Thymus (tissue), 11 donors: ENCODE measurements at regions not wholly inside any gene's neighbourhood (a gene's known extent, or its start where the extent isn't known, plus 50 kb on each side); places are given as distances from the start of the nearest gene placed in this dataset.

Source experiments
- DNase-seq, 9 donors: peaks; one replicate each; pipeline ENCODE4 v3.0.0-alpha.2; 2013; ENCODE audit warnings: low spot score in 9 of 9, low read depth in 6 of 9, missing footprints in 1 of 9
- H3K27ac ChIP-seq, 2 donors: one replicate each; pipeline ENCODE4 v1.5.1; 2013; ENCODE audit warnings: control low read depth in 1 of 2, low read depth in 1 of 2, low read length in 1 of 2, mild to moderate bottlenecking in 1 of 2, moderate library complexity in 1 of 2
- H3K27me3 ChIP-seq, 2 donors: one replicate each; pipeline ENCODE4 v1.5.1; 2013; ENCODE audit warnings: low read length in 1 of 2; ENCODE audit not compliant: control insufficient read depth in 2 of 2, insufficient read depth in 1 of 2
- H3K36me3 ChIP-seq, 2 donors: one replicate each; pipeline ENCODE4 v1.5.1; 2013; ENCODE audit warnings: low read length in 1 of 2, mild to moderate bottlenecking in 1 of 2, moderate library complexity in 1 of 2; ENCODE audit not compliant: control insufficient read depth in 2 of 2, insufficient read depth in 2 of 2
- H3K4me1 ChIP-seq, 2 donors: one replicate each; pipeline ENCODE4 v1.5.1; 2013; ENCODE audit warnings: low read length in 2 of 2; ENCODE audit not compliant: control insufficient read depth in 2 of 2, insufficient read depth in 2 of 2
- H3K4me3 ChIP-seq, 2 donors: one replicate each; pipeline ENCODE4 v1.5.1; 2013; ENCODE audit warnings: low read length in 2 of 2, control low read depth in 1 of 2, mild to moderate bottlenecking in 1 of 2
- H3K9me3 ChIP-seq, 2 donors: one replicate each; pipeline ENCODE4 v1.5.1; 2013; ENCODE audit warnings: low read length in 1 of 2, mild to moderate bottlenecking in 1 of 2; ENCODE audit not compliant: control insufficient read depth in 2 of 2, insufficient read depth in 1 of 2
- WGBS: extraction: QIAGEN DNeasy Blood & Tissue Kit; methylation state at CpG from one replicate; pipeline ENCODE4 v1.1.7; 2013; 5-methylcytosine and 5-hydroxymethylcytosine counted together
- donor health status: healthy.

DNA sequence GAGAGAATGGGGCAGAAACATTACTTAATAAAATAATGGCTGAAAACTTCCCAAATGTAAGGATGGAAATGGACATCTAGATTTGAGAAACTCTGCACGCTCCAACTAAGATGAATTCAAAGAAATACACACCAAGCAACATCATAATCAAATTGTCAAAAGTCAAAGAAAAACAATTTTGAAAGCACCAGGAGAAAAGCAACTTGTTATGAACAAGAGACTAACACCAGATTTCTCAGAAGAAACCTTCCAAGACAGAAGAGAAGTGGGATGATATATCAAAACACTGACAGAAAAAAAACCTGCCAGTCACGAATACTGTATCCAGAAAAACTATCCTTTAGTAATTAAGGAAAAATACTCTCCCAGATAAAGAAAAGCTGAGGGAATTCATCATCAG is 208.6 kb upstream of the SAMSN1 start:
- Histone ChIP-seq H3K4me1 (no peaks in the 10 kb centered on the region), H3K4me3 (no peak overlapping the region), H3K27me3 (no peaks in the 10 kb centered on the region), H3K27ac (no peak overlapping the region), H3K9me3 (no peaks in the 10 kb centered on the region), H3K36me3 (no peaks in the 10 kb centered on the region)
- DNase-seq, result no peak
- 97% methylated on average over 2 of the region's 2 CpGs for WGBS

DNA sequence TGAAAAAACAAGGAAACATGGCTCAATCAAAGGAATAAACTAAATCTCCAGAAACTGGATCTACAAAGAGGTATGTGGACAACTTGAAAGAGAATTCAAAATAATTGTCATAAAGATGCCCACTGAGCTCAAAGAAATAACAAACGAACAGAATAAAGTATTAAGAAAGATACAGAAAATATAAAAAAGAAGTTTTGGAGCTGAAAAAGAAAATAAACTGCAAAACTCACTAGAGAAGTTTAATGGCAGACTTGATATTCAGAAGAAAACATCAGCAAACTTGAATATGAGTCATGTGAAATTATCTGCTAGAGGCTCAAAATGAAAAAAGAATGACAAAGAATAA is 208.1 kb upstream of the SAMSN1 start:
- no peak for DNase-seq
- Histone ChIP-seq H3K36me3 (no peaks in the 10 kb centered on the region), H3K4me1 (no peaks in the 10 kb centered on the region), H3K27ac (no peak overlapping the region), H3K4me3 (no peak overlapping the region), H3K27me3 (no peaks in the 10 kb centered on the region), H3K9me3 (no peaks in the 10 kb centered on the region)
- WGBS, result 93% methylated on average over 1 of the region's 1 CpG

DNA sequence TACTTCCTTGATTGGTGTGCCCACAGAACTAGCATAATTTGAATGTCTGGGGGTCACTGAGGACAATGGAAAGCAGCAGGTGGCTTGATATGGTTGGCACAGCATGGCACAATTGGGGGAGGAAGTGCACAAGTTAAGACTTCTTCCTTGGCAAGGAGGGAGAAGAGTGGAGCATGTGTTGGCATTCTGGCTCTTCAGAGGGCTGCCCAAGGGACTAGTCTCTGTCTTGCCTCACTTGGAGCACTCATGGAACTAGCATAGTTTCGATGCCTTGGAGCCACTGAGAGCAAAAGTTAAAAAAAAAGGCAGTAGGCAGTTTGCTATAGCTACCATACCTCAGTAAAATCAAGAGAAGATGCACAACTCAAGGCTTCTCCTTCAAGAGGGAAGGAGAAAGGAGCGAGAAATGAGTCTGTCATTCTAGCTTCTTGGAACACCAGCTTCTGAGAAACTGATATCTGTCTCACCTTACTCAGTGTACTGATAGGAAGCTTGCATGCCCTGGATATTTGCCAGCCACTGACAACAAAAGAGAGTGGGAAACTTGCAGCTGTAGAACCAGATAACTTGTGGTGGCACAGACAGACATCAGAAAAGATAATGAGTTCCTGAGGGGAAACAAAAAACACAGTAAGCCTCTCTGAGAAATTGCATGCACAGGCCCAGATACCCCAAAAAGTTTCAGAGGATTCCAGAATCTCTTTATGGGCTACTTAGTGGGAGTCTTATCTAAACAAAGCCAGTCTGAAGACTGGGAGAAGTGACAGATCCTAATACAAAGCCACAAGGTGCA is 207.5 kb upstream of the SAMSN1 start:
- WGBS, result 54% methylated on average over 2 of the region's 2 CpGs

DNA sequence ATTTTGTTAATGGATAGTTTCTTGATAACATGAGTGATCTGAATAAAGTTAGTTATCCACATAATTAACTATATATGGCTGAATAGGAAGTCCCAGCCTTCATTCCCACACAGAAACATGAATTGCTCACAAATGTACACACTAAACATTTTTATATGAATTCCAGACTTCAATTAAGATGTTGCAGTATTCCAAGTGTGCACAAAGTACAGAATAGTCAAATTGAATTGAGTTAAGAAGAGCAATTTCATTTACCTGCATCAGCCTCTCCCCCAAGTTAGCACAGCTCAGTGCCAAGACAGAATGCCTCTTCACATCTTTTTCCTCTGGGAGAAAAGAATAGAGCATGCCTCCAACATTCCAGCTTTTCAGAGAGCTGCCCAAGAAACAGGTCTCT is 207.0 kb upstream of the SAMSN1 start:
- DNase-seq, result no peak
- Histone ChIP-seq H3K36me3 (no peaks in the 10 kb centered on the region), H3K4me1 (no peaks in the 10 kb centered on the region), H3K4me3 (no peak overlapping the region), H3K27ac (no peak overlapping the region), H3K9me3 (no peaks in the 10 kb centered on the region), H3K27me3 (no peaks in the 10 kb centered on the region)

More for the DNA sequence above, 207.5 kb upstream of the SAMSN1 start:
- no peak overlapping the region for H3K27ac ChIP-seq
- H3K27me3 ChIP-seq, result no peaks in the 10 kb centered on the region
- no peak overlapping the region for H3K4me3 ChIP-seq
- DNase-seq, result peak in 1 of 9 donors; percentile 21
- no peaks in the 10 kb centered on the region for H3K9me3 ChIP-seq
- no peaks in the 10 kb centered on the region for H3K4me1 ChIP-seq
- no peaks in the 10 kb centered on the region for H3K36me3 ChIP-seq

DNA sequence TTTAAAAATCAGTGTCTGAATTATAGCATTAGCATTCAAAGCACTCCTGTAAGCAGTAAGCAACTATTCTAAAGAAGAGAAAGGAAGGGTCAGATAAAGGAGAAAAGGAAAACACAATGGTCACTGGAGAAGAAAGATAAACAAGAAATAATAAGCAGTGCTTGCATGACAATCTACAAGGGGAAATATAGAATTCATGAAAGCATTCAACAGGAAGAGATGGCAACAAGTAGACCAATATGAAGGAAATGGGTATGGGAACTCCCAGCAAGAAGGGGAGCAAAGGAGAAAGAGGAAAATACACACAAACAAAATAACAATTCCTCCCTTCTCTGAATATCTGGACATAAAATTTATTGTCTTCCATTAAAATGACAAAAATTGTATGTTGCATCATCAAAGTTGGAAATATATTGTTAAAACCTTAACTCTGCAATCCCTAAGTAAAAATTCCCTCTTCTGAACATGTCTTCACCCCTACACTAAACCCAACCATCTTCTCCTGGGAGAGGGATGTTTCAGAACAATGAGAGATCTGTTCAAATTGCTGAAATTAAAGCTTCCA is 206.3 kb upstream of the SAMSN1 start:
- no peak overlapping the region for H3K27ac ChIP-seq
- no peaks in the 10 kb centered on the region for H3K27me3 ChIP-seq
- no peaks in the 10 kb centered on the region for H3K36me3 ChIP-seq
- no peak for DNase-seq
- no peak overlapping the region for H3K4me3 ChIP-seq
- no peaks in the 10 kb centered on the region for H3K9me3 ChIP-seq
- H3K4me1 ChIP-seq, result no peaks in the 10 kb centered on the region

DNA sequence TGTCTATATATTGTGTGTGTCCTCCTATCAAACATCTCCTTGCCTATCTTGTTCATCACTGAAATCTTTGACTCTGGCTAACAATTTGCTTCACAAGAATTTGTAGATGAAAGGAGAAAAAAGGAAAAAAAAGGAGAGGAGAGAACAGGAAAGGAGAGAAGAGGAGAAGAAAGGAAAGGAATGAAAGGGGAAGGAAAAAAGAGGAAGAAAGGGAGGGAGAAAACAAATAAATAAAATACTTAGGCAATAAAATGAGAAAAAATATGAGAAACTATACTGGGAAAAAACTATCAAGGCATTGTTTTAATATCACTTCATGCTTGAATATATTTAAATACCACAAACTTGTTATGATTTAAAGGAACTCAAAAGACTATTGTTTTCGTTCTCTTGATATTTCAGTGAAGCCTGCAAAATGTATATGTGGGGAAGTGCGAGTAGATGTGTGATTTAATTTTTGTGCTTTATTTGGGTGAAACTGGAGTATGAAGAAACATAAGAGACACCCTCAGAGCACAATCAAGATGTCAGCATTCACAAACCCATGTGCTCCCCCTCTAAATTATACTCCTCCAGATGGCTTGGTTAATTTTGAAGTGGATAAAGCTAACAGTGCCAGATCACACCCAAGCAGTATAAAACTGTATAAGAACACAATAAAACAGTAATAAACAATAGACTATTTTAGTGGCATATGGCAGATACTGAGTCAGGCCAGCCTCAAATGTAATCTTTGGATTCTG is 205.7 kb upstream of the SAMSN1 start:
- no peaks in the 10 kb centered on the region for H3K36me3 ChIP-seq

DNA sequence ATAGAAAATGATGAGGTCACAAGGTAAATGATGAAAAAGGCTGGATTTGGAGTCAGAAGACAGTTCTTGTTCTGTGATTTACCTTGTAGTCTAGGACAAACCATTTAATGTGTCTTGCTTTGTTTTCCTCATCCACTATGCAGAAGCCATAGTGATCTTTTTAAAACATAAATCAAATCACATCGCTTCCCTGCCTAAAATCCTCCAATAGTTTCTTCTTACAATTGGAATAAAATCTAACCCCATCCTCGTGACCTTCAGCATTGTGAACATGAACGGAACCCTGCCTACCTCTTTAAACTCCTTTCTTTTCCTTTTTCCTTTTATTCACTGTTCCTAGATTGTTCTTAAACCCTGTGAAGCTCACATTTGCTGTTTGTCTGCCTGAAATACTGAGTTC is 204.9 kb upstream of the SAMSN1 start:
- WGBS, result 97% methylated on average over 3 of the region's 3 CpGs
- Histone ChIP-seq H3K36me3 (no peaks in the 10 kb centered on the region), H3K9me3 (no peaks in the 10 kb centered on the region), H3K27me3 (no peaks in the 10 kb centered on the region), H3K4me3 (no peak overlapping the region), H3K27ac (no peak overlapping the region), H3K4me1 (no peaks in the 10 kb centered on the region)
- no peak for DNase-seq

More for the DNA sequence above, 205.7 kb upstream of the SAMSN1 start:
- Histone ChIP-seq H3K4me1 (no peaks in the 10 kb centered on the region), H3K4me3 (no peak overlapping the region), H3K9me3 (no peaks in the 10 kb centered on the region), H3K27ac (no peak overlapping the region), H3K27me3 (no peaks in the 10 kb centered on the region)
- no peak for DNase-seq
- WGBS, result 95% methylated on average over 2 of the region's 2 CpGs

DNA sequence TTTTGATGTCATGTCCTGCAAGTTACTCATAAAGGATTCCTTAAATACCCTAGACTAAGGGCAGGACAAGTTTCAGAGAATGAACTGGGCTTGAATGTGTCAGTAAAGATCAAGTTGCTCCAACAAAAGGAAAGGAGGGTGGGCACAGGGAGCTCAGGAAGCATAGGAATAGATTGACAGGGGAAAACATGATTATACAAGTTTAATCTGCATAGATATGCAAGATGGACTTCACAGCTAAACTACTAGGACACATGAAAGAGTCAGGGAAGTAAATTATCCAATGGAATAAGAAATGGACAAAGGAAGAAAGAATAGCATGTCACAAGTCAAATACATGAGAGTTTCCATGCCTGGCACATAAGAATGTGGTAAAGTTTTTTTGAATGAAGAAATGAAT is 203.9 kb upstream of the SAMSN1 start:
- Histone ChIP-seq H3K27ac (no peak overlapping the region), H3K4me1 (no peaks in the 10 kb centered on the region), H3K27me3 (no peaks in the 10 kb centered on the region), H3K36me3 (no peaks in the 10 kb centered on the region), H3K4me3 (no peak overlapping the region), H3K9me3 (no peaks in the 10 kb centered on the region)
- DNase-seq, result no peak

DNA sequence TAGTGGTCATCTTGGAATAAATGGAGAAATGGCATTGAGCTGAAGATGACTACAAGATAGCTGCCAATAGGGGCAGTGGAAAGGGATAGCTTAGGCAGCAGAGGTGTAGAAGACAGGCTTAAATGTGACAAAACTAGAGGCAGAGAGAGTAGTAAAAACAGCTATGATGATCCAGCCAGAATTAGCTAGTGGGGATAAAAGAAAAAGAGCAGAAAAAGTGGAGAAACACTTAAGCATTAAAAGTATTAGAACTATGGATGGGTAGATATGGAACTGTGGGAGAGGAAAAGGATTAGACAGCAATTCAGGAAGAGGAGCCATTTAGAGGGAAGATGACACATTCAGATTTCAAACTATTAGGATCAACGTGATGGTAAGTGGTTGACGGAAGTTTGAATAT is 202.5 kb upstream of the SAMSN1 start:
- WGBS, result 94% methylated on average over 2 of the region's 2 CpGs
- no peak for DNase-seq
- H3K27ac ChIP-seq, result no peak overlapping the region
- H3K27me3 ChIP-seq, result no peaks in the 10 kb centered on the region
- no peak overlapping the region for H3K4me3 ChIP-seq
- no peaks in the 10 kb centered on the region for H3K36me3 ChIP-seq
- no peaks in the 10 kb centered on the region for H3K9me3 ChIP-seq
- H3K4me1 ChIP-seq, result no peaks in the 10 kb centered on the region
